ENCODE measurements at regions not wholly inside any gene's neighbourhood (a gene's known extent, or its start where the extent isn't known, plus 50 kb on each side); places are given as distances from the start of the nearest gene placed in this dataset.

- DNase-seq (ENCODE audit: low spot score), result no peak
- peaks cover 4% of the 10 kb centered on the region for H3K27me3 Mint-ChIP-seq (ENCODE audit: unreplicated experiment)
- no peak for TF ChIP-seq CTCF (IDR thresholded peaks at IDR 0.05; ENCODE audit: unreplicated experiment)
- H3K36me3 Mint-ChIP-seq (ENCODE audit: low read depth, unreplicated experiment), result no peaks in the 10 kb centered on the region
- no peaks in the 10 kb centered on the region for H3K4me1 Mint-ChIP-seq (ENCODE audit: unreplicated experiment)
- no peaks in the 10 kb centered on the region for H3K9me3 Mint-ChIP-seq (ENCODE audit: unreplicated experiment)
- no peak overlapping the region for H3K4me3 Mint-ChIP-seq (ENCODE audit: unreplicated experiment)
- no peak overlapping the region for H3K27ac Mint-ChIP-seq (ENCODE audit: unreplicated experiment)
Measured at GRCh38 chr3:11903047-11903446, 56.4 kb upstream of the TAMM41 start.

GRCh38 chr3:11903447-11903846, 56.8 kb upstream of the TAMM41 start:
- no peaks in the 10 kb centered on the region for H3K36me3 Mint-ChIP-seq (ENCODE audit: low read depth, unreplicated experiment)
- no peak for TF ChIP-seq CTCF (IDR thresholded peaks at IDR 0.05; ENCODE audit: unreplicated experiment)
- H3K27me3 Mint-ChIP-seq (ENCODE audit: unreplicated experiment), result peaks cover 5% of the 10 kb centered on the region
- H3K9me3 Mint-ChIP-seq (ENCODE audit: unreplicated experiment), result no peaks in the 10 kb centered on the region
- no peaks in the 10 kb centered on the region for H3K4me1 Mint-ChIP-seq (ENCODE audit: unreplicated experiment)
- H3K27ac Mint-ChIP-seq (ENCODE audit: unreplicated experiment), result no peak overlapping the region
- H3K4me3 Mint-ChIP-seq (ENCODE audit: unreplicated experiment), result no peak overlapping the region
- no peak for DNase-seq (ENCODE audit: low spot score)

- Mint-ChIP-seq H3K27ac (ENCODE audit: unreplicated experiment) (no peak overlapping the region), H3K36me3 (ENCODE audit: low read depth, unreplicated experiment) (no peaks in the 10 kb centered on the region), H3K4me3 (ENCODE audit: unreplicated experiment) (no peak overlapping the region), H3K9me3 (ENCODE audit: unreplicated experiment) (no peaks in the 10 kb centered on the region), H3K27me3 (ENCODE audit: unreplicated experiment) (peaks cover 5% of the 10 kb centered on the region), H3K4me1 (ENCODE audit: unreplicated experiment) (no peaks in the 10 kb centered on the region)
- no peak for DNase-seq (ENCODE audit: low spot score)
- no peak for TF ChIP-seq CTCF (IDR thresholded peaks at IDR 0.05; ENCODE audit: unreplicated experiment)
Measured at GRCh38 chr3:11904157-11904556, 57.5 kb upstream of the TAMM41 start.

GRCh38 chr3:11906407-11906806, 59.7 kb upstream of the TAMM41 start:
- H3K4me1 Mint-ChIP-seq (ENCODE audit: unreplicated experiment), result no peaks in the 10 kb centered on the region
- H3K4me3 Mint-ChIP-seq (ENCODE audit: unreplicated experiment), result no peak overlapping the region
- H3K27ac Mint-ChIP-seq (ENCODE audit: unreplicated experiment), result no peak overlapping the region
- DNase-seq (ENCODE audit: low spot score), result no peak
- H3K9me3 Mint-ChIP-seq (ENCODE audit: unreplicated experiment), result no peaks in the 10 kb centered on the region
- no peak for TF ChIP-seq CTCF (IDR thresholded peaks at IDR 0.05; ENCODE audit: unreplicated experiment)
- H3K27me3 Mint-ChIP-seq (ENCODE audit: unreplicated experiment), result peaks cover 5% of the 10 kb centered on the region
- H3K36me3 Mint-ChIP-seq (ENCODE audit: low read depth, unreplicated experiment), result no peaks in the 10 kb centered on the region

GRCh38 chr3:11907667-11908660, 61.3 kb upstream of the TAMM41 start:
- no peak for DNase-seq (ENCODE audit: low spot score)
- TF ChIP-seq CTCF (IDR thresholded peaks at IDR 0.05; ENCODE audit: unreplicated experiment), result no peak
- Mint-ChIP-seq H3K27me3 (ENCODE audit: unreplicated experiment) (peaks cover 2% of the 10 kb centered on the region), H3K27ac (ENCODE audit: unreplicated experiment) (no peak overlapping the region), H3K4me3 (ENCODE audit: unreplicated experiment) (no peak overlapping the region), H3K36me3 (ENCODE audit: low read depth, unreplicated experiment) (no peaks in the 10 kb centered on the region), H3K4me1 (ENCODE audit: unreplicated experiment) (no peaks in the 10 kb centered on the region), H3K9me3 (ENCODE audit: unreplicated experiment) (no peaks in the 10 kb centered on the region)

Measured in endothelial cell (in vitro differentiated cells).